Nephron progenitor cell (in vitro differentiated cells): ENCODE measurements at regions not wholly inside any gene's neighbourhood (a gene's known extent, or its start where the extent isn't known, plus 50 kb on each side); places are given as distances from the start of the nearest gene placed in this dataset.
"Not testable (repeated sequence)": the region's sequence is repeated elsewhere in the genome, so short reads cannot be mapped to it uniquely, and the experiment has no call there.

Source experiments
- DNase-seq: peaks from one replicate; pipeline ENCODE4 v3.0.0; 2021
- H3K27ac Mint-ChIP-seq: 2 replicates; pipeline ENCODE4 v1.8.0; 2021; ENCODE audit warnings: mild to moderate bottlenecking, moderate library complexity, mixed read lengths
- H3K27me3 Mint-ChIP-seq: 2 replicates; pipeline ENCODE4 v1.8.0; 2021; ENCODE audit warnings: mild to moderate bottlenecking, low read depth, mixed read lengths; ENCODE audit not compliant: poor library complexity
- H3K36me3 Mint-ChIP-seq: 2 replicates; pipeline ENCODE4 v1.8.0; 2021; ENCODE audit warnings: low read depth, mixed read lengths
- H3K4me1 Mint-ChIP-seq: 2 replicates; pipeline ENCODE4 v1.8.0; 2021; ENCODE audit warnings: mixed read lengths
- H3K4me3 Mint-ChIP-seq: 2 replicates; pipeline ENCODE4 v1.8.0; 2021; ENCODE audit warnings: mild to moderate bottlenecking, moderate library complexity, mixed read lengths
- H3K9me3 Mint-ChIP-seq: 2 replicates; pipeline ENCODE4 v1.8.0; 2021; ENCODE audit warnings: mild to moderate bottlenecking, moderate library complexity, mixed read lengths
- CTCF ChIP-seq: fragments of 200-600 bp; sonication (generic); IDR thresholded peaks from 2 replicates; pipeline ENCODE4 v1.5.0; 2021; ENCODE audit warnings: antibody characterized with exemption

GRCh38 chr7:109659261-109659660, 1089.6 kb downstream of the DNAJB9 start:
- H3K9me3 Mint-ChIP-seq, result no peaks in the 10 kb centered on the region
- TF ChIP-seq CTCF, result no peak
- no peaks in the 10 kb centered on the region for H3K27me3 Mint-ChIP-seq
- no peak overlapping the region for H3K27ac Mint-ChIP-seq
- no peak overlapping the region for H3K4me3 Mint-ChIP-seq
- no peaks in the 10 kb centered on the region for H3K36me3 Mint-ChIP-seq
- no peak for DNase-seq
- peaks cover 8% of the 10 kb centered on the region for H3K4me1 Mint-ChIP-seq

GRCh38 chr7:109660401-109660800, 1090.7 kb downstream of the DNAJB9 start:
- Mint-ChIP-seq H3K27me3 (no peaks in the 10 kb centered on the region), H3K9me3 (no peaks in the 10 kb centered on the region), H3K27ac (no peak overlapping the region), H3K36me3 (no peaks in the 10 kb centered on the region), H3K4me1 (peaks cover 8% of the 10 kb centered on the region), H3K4me3 (no peak overlapping the region)
- no peak for TF ChIP-seq CTCF
- no peak for DNase-seq

GRCh38 chr7:109663806-109664205, 1094.1 kb downstream of the DNAJB9 start:
- no peak for DNase-seq
- Mint-ChIP-seq H3K27ac (no peak overlapping the region), H3K36me3 (no peaks in the 10 kb centered on the region), H3K9me3 (no peaks in the 10 kb centered on the region), H3K4me1 (no peaks in the 10 kb centered on the region), H3K27me3 (no peaks in the 10 kb centered on the region), H3K4me3 (no peak overlapping the region)
- no peak for TF ChIP-seq CTCF

- H3K4me1 Mint-ChIP-seq, H3K4me3 Mint-ChIP-seq, DNase-seq, H3K36me3 Mint-ChIP-seq, H3K27me3 Mint-ChIP-seq, H3K27ac Mint-ChIP-seq: not testable (repeated sequence)
- H3K9me3 Mint-ChIP-seq, result peaks cover 15% of the 10 kb centered on the region
Observed at GRCh38 chr7:109687269-109687668, 1117.6 kb downstream of the DNAJB9 start.

GRCh38 chr7:109692613-109693012, 1122.9 kb downstream of the DNAJB9 start:
- H3K27me3 Mint-ChIP-seq, H3K4me1 Mint-ChIP-seq, H3K36me3 Mint-ChIP-seq, H3K27ac Mint-ChIP-seq, DNase-seq, H3K4me3 Mint-ChIP-seq: not testable (repeated sequence)
- peaks cover 45% of the 10 kb centered on the region for H3K9me3 Mint-ChIP-seq

- H3K9me3 Mint-ChIP-seq, result peaks cover 40% of the 10 kb centered on the region
- H3K27ac Mint-ChIP-seq, result no peak overlapping the region
- no peak overlapping the region for H3K4me3 Mint-ChIP-seq
- H3K36me3 Mint-ChIP-seq, result no peaks in the 10 kb centered on the region
- DNase-seq, result no peak
- H3K27me3 Mint-ChIP-seq, result no peaks in the 10 kb centered on the region
- H3K4me1 Mint-ChIP-seq, result no peaks in the 10 kb centered on the region
- no peak for TF ChIP-seq CTCF
Observed at GRCh38 chr7:109694149-109695071, 1124.7 kb downstream of the DNAJB9 start.

- H3K9me3 Mint-ChIP-seq, result peaks cover 40% of the 10 kb centered on the region
- H3K36me3 Mint-ChIP-seq, result no peaks in the 10 kb centered on the region
- DNase-seq, result no peak
- TF ChIP-seq CTCF, result no peak
- H3K4me3 Mint-ChIP-seq, result no peak overlapping the region
- no peaks in the 10 kb centered on the region for H3K4me1 Mint-ChIP-seq
- no peaks in the 10 kb centered on the region for H3K27me3 Mint-ChIP-seq
- no peak overlapping the region for H3K27ac Mint-ChIP-seq
Observed at GRCh38 chr7:109695419-109695818, 1125.7 kb downstream of the DNAJB9 start.
